WTC11 (cell line): ENCODE measurements at regions not wholly inside any gene's neighbourhood (a gene's known extent, or its start where the extent isn't known, plus 50 kb on each side); places are given as distances from the start of the nearest gene placed in this dataset.
"Not testable (repeated sequence)": the region's sequence is repeated elsewhere in the genome, so short reads cannot be mapped to it uniquely, and the experiment has no call there.

ENCODE experiments used
- ATAC-seq: fragments of 200-7000 bp; cut with Tn5 transposase; 2 replicates; pipeline ENCODE4 v1.10.0; 2021; ENCODE audit warnings: mild to moderate bottlenecking, moderate library complexity
- CTCF ChIA-PET: fragments of 300-600 bp; sonication (Branson Sonifier 250); formaldehyde crosslinking; loops from one replicate; lab custom pipeline; 2021; ENCODE audit warnings: antibody characterized with exemption; lab: Charles Lee
- POLR2A ChIA-PET: fragments of 350-600 bp; sonication (Branson Sonifier 250); formaldehyde crosslinking; loops from one replicate; lab custom pipeline; 2021; ENCODE audit warnings: antibody characterized with exemption; lab: Charles Lee
- DNase-seq: peaks from one replicate; pipeline ENCODE4 v3.0.0; 2021; ENCODE audit warnings: low spot score
- H3K27ac Mint-ChIP-seq: 2 replicates; pipeline ENCODE4 v1.8.0; 2021; ENCODE audit warnings: mixed read lengths
- H3K27me3 Mint-ChIP-seq: 2 replicates; pipeline ENCODE4 v1.8.0; 2021; ENCODE audit warnings: low read depth, mild to moderate bottlenecking, moderate library complexity, mixed read lengths
- H3K36me3 Mint-ChIP-seq: 2 replicates; pipeline ENCODE4 v1.8.0; 2021; ENCODE audit warnings: mixed read lengths
- H3K4me1 Mint-ChIP-seq: 2 replicates; pipeline ENCODE4 v1.8.0; 2022; ENCODE audit warnings: mixed read lengths
- H3K4me3 Mint-ChIP-seq: 2 replicates; pipeline ENCODE4 v1.8.0; 2021; ENCODE audit warnings: mild to moderate bottlenecking, moderate library complexity, mixed read lengths
- H3K9me3 Mint-ChIP-seq: 2 replicates; pipeline ENCODE4 v1.8.0; 2021; ENCODE audit warnings: mixed read lengths
- CREM ChIP-seq: sonication (generic); formaldehyde crosslinking; IDR thresholded peaks from 2 replicates; pipeline ENCODE4 v1.8.1; 2022; ENCODE audit warnings: mild to moderate bottlenecking, missing genetic modification reagents, moderate library complexity
- ELF4 ChIP-seq: sonication (generic); formaldehyde crosslinking; IDR thresholded peaks from 2 replicates; pipeline ENCODE4 v1.8.1; 2022; ENCODE audit warnings: low read depth, mild to moderate bottlenecking, moderate library complexity, missing genetic modification reagents
- FOXK1 ChIP-seq: sonication (generic); formaldehyde crosslinking; IDR thresholded peaks from 2 replicates; pipeline ENCODE4 v1.8.0; 2022; ENCODE audit warnings: mild to moderate bottlenecking, moderate library complexity, missing genetic modification reagents
- FOXP1 ChIP-seq: sonication (generic); formaldehyde crosslinking; IDR thresholded peaks from 2 replicates; pipeline ENCODE4 v1.8.0; 2022; ENCODE audit warnings: missing genetic modification reagents, mild to moderate bottlenecking, moderate library complexity, borderline replicate concordance
- JAZF1 ChIP-seq: fragments of 250-450 bp; sonication (Bioruptor Pico); IDR thresholded peaks from 2 replicates; pipeline ENCODE4 v1.9.0; 2021; ENCODE audit warnings: moderate library complexity, mild to moderate bottlenecking, inconsistent platforms
- NFYB ChIP-seq: sonication (generic); formaldehyde crosslinking; conservative IDR thresholded peaks from 2 replicates; pipeline ENCODE4 v1.8.0; 2022; ENCODE audit warnings: low read depth, missing genetic modification reagents
- NR3C1 ChIP-seq: sonication (generic); formaldehyde crosslinking; conservative IDR thresholded peaks from 2 replicates; pipeline ENCODE4 v1.8.1; 2023; ENCODE audit warnings: low read depth, mild to moderate bottlenecking, missing genetic modification reagents
- SP1 ChIP-seq: sonication (generic); formaldehyde crosslinking; conservative IDR thresholded peaks from 2 replicates; pipeline ENCODE4 v1.8.1; 2022; ENCODE audit warnings: missing genetic modification reagents
- ZNF121 ChIP-seq: sonication (generic); formaldehyde crosslinking; IDR thresholded peaks from 2 replicates; pipeline ENCODE4 v1.8.0; 2023; ENCODE audit warnings: missing genetic modification reagents
- ZNF416 ChIP-seq: fragments of 250-450 bp; sonication (Bioruptor Pico); IDR thresholded peaks from 2 replicates; pipeline ENCODE4 v1.9.0; 2021; ENCODE audit warnings: mild to moderate bottlenecking, inconsistent platforms
- TF ChIP-seq, protein P1 (sequence below): sonication (generic); formaldehyde crosslinking; IDR thresholded peaks from 2 replicates; pipeline ENCODE4 v1.8.1; 2022; ENCODE audit warnings: low read depth, mild to moderate bottlenecking, moderate library complexity, missing genetic modification reagents, borderline replicate concordance
- TF ChIP-seq, protein P2 (sequence below): fragments of 250-450 bp; sonication (Bioruptor Pico); IDR thresholded peaks from 2 replicates; pipeline ENCODE4 v1.9.0; 2021; ENCODE audit warnings: mild to moderate bottlenecking
- TF ChIP-seq, protein P3 (sequence below): fragments of 250-450 bp; sonication (Bioruptor Pico); IDR thresholded peaks from 2 replicates; pipeline ENCODE4 v1.8.0; 2021; ENCODE audit warnings: mild to moderate bottlenecking
- TF ChIP-seq, protein P4 (sequence below): sonication (generic); formaldehyde crosslinking; IDR thresholded peaks from 2 replicates; pipeline ENCODE4 v1.8.0; 2023; ENCODE audit warnings: missing genetic modification reagents
- TF ChIP-seq, protein P5 (sequence below): sonication (generic); formaldehyde crosslinking; IDR thresholded peaks from 2 replicates; pipeline ENCODE4 v1.8.1; 2023; ENCODE audit warnings: mild to moderate bottlenecking, missing genetic modification reagents, moderate library complexity
- TF ChIP-seq, protein P6 (sequence below): sonication (generic); formaldehyde crosslinking; IDR thresholded peaks from 2 replicates; pipeline ENCODE4 v1.8.1; 2023; ENCODE audit warnings: mild to moderate bottlenecking, missing genetic modification reagents, borderline replicate concordance
- TF ChIP-seq, protein P7 (sequence below): fragments of 250-450 bp; sonication (Bioruptor Pico); IDR thresholded peaks from 2 replicates; pipeline ENCODE4 v1.9.0; 2021; ENCODE audit warnings: mild to moderate bottlenecking, borderline replicate concordance
- TF ChIP-seq, protein P8 (sequence below): sonication (generic); formaldehyde crosslinking; IDR thresholded peaks from 2 replicates; pipeline ENCODE4 v1.8.1; 2023; ENCODE audit warnings: mild to moderate bottlenecking, missing genetic modification reagents, moderate library complexity

DNA sequence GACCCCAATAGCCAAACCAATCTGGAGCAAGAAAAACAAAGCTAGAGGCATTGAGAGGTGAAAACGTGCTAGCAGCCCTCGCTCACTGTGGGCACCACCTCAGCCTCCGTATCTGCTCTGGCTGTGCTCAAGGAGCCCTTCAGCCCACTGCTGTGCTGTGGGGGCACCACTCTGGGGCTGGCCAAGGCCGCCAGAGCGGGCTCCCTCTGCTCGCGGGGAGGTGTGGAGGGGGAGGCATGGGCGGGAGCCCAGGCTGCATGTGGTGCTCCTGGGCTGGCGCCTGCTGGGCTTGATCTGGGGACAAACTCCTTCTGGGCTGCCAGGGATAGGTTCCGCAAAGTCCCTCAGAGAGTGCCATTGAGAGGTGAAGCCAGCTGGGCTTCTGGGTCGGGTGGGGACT lies 1002.0 kb downstream of the GATA3 start:
- Mint-ChIP-seq H3K4me1 (no peaks in the 10 kb centered on the region), H3K36me3 (no peaks in the 10 kb centered on the region), H3K4me3 (no peak overlapping the region), H3K9me3 (peaks cover 30% of the 10 kb centered on the region), H3K27me3 (no peaks in the 10 kb centered on the region), H3K27ac (no peak overlapping the region)
- no peak for ATAC-seq
- CTCF ChIA-PET = no interaction called here
- POLR2A ChIA-PET = no interaction called here
- TF ChIP-seq, protein P1, sequence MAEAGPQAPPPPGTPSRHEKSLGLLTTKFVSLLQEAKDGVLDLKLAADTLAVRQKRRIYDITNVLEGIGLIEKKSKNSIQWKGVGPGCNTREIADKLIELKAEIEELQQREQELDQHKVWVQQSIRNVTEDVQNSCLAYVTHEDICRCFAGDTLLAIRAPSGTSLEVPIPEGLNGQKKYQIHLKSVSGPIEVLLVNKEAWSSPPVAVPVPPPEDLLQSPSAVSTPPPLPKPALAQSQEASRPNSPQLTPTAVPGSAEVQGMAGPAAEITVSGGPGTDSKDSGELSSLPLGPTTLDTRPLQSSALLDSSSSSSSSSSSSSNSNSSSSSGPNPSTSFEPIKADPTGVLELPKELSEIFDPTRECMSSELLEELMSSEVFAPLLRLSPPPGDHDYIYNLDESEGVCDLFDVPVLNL (CRISPR knock-in tag) = no peak
- TF ChIP-seq, protein P2, sequence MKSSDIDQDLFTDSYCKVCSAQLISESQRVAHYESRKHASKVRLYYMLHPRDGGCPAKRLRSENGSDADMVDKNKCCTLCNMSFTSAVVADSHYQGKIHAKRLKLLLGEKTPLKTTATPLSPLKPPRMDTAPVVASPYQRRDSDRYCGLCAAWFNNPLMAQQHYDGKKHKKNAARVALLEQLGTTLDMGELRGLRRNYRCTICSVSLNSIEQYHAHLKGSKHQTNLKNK (CRISPR knock-in tag) = no peak
- TF ChIP-seq, protein P3, sequence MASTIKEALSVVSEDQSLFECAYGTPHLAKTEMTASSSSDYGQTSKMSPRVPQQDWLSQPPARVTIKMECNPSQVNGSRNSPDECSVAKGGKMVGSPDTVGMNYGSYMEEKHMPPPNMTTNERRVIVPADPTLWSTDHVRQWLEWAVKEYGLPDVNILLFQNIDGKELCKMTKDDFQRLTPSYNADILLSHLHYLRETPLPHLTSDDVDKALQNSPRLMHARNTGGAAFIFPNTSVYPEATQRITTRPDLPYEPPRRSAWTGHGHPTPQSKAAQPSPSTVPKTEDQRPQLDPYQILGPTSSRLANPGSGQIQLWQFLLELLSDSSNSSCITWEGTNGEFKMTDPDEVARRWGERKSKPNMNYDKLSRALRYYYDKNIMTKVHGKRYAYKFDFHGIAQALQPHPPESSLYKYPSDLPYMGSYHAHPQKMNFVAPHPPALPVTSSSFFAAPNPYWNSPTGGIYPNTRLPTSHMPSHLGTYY = no peak
- no peak for TF ChIP-seq CREM
- TF ChIP-seq, protein P4, sequence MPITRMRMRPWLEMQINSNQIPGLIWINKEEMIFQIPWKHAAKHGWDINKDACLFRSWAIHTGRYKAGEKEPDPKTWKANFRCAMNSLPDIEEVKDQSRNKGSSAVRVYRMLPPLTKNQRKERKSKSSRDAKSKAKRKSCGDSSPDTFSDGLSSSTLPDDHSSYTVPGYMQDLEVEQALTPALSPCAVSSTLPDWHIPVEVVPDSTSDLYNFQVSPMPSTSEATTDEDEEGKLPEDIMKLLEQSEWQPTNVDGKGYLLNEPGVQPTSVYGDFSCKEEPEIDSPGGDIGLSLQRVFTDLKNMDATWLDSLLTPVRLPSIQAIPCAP (CRISPR knock-in tag) = no peak
- TF ChIP-seq ZNF416 (CRISPR knock-in tag) = no peak
- TF ChIP-seq NFYB (CRISPR knock-in tag) = no peak
- no peak for TF ChIP-seq NR3C1 (CRISPR knock-in tag)
- no peak for TF ChIP-seq JAZF1 (CRISPR knock-in tag)
- TF ChIP-seq, protein P5, sequence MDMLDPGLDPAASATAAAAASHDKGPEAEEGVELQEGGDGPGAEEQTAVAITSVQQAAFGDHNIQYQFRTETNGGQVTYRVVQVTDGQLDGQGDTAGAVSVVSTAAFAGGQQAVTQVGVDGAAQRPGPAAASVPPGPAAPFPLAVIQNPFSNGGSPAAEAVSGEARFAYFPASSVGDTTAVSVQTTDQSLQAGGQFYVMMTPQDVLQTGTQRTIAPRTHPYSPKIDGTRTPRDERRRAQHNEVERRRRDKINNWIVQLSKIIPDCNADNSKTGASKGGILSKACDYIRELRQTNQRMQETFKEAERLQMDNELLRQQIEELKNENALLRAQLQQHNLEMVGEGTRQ (CRISPR knock-in tag) = no peak
- TF ChIP-seq, protein P6, sequence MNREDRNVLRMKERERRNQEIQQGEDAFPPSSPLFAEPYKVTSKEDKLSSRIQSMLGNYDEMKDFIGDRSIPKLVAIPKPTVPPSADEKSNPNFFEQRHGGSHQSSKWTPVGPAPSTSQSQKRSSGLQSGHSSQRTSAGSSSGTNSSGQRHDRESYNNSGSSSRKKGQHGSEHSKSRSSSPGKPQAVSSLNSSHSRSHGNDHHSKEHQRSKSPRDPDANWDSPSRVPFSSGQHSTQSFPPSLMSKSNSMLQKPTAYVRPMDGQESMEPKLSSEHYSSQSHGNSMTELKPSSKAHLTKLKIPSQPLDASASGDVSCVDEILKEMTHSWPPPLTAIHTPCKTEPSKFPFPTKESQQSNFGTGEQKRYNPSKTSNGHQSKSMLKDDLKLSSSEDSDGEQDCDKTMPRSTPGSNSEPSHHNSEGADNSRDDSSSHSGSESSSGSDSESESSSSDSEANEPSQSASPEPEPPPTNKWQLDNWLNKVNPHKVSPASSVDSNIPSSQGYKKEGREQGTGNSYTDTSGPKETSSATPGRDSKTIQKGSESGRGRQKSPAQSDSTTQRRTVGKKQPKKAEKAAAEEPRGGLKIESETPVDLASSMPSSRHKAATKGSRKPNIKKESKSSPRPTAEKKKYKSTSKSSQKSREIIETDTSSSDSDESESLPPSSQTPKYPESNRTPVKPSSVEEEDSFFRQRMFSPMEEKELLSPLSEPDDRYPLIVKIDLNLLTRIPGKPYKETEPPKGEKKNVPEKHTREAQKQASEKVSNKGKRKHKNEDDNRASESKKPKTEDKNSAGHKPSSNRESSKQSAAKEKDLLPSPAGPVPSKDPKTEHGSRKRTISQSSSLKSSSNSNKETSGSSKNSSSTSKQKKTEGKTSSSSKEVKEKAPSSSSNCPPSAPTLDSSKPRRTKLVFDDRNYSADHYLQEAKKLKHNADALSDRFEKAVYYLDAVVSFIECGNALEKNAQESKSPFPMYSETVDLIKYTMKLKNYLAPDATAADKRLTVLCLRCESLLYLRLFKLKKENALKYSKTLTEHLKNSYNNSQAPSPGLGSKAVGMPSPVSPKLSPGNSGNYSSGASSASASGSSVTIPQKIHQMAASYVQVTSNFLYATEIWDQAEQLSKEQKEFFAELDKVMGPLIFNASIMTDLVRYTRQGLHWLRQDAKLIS (CRISPR knock-in tag) = no peak
- no peak for TF ChIP-seq FOXK1 (CRISPR knock-in tag)
- TF ChIP-seq, protein P7, sequence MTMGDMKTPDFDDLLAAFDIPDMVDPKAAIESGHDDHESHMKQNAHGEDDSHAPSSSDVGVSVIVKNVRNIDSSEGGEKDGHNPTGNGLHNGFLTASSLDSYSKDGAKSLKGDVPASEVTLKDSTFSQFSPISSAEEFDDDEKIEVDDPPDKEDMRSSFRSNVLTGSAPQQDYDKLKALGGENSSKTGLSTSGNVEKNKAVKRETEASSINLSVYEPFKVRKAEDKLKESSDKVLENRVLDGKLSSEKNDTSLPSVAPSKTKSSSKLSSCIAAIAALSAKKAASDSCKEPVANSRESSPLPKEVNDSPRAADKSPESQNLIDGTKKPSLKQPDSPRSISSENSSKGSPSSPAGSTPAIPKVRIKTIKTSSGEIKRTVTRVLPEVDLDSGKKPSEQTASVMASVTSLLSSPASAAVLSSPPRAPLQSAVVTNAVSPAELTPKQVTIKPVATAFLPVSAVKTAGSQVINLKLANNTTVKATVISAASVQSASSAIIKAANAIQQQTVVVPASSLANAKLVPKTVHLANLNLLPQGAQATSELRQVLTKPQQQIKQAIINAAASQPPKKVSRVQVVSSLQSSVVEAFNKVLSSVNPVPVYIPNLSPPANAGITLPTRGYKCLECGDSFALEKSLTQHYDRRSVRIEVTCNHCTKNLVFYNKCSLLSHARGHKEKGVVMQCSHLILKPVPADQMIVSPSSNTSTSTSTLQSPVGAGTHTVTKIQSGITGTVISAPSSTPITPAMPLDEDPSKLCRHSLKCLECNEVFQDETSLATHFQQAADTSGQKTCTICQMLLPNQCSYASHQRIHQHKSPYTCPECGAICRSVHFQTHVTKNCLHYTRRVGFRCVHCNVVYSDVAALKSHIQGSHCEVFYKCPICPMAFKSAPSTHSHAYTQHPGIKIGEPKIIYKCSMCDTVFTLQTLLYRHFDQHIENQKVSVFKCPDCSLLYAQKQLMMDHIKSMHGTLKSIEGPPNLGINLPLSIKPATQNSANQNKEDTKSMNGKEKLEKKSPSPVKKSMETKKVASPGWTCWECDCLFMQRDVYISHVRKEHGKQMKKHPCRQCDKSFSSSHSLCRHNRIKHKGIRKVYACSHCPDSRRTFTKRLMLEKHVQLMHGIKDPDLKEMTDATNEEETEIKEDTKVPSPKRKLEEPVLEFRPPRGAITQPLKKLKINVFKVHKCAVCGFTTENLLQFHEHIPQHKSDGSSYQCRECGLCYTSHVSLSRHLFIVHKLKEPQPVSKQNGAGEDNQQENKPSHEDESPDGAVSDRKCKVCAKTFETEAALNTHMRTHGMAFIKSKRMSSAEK (CRISPR knock-in tag) = no peak
- TF ChIP-seq ELF4 = no peak
- no peak for TF ChIP-seq FOXP1 (CRISPR knock-in tag)
- TF ChIP-seq, protein P8, sequence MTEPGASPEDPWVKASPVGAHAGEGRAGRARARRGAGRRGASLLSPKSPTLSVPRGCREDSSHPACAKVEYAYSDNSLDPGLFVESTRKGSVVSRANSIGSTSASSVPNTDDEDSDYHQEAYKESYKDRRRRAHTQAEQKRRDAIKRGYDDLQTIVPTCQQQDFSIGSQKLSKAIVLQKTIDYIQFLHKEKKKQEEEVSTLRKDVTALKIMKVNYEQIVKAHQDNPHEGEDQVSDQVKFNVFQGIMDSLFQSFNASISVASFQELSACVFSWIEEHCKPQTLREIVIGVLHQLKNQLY = no peak
- no peak for TF ChIP-seq SP1 (CRISPR knock-in tag)
- TF ChIP-seq ZNF121 = no peak
- no peak for DNase-seq

DNA sequence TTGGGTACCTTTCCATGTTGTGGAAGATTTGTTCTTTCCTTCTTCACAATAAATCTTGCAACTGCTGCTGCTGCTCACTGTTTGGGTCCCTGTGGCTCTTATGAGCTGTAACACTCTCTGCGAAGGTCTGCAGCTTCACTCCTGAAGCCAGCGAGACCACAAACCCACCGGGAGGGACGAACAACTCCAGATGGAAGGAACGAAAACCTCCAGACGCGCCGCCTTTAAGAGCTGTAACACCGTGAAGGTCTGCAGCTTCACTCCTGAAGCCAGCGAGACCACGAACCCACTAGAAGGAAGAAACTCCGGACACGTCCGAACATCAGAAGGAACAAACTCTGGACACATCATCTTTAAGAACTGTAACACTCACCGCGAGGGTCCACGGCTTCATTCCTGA lies 1002.8 kb downstream of the GATA3 start:
- not testable (repeated sequence) for H3K27ac Mint-ChIP-seq, H3K4me1 Mint-ChIP-seq

More for the DNA sequence above, 1002.8 kb downstream of the GATA3 start:
- POLR2A ChIA-PET, CTCF ChIA-PET, H3K36me3 Mint-ChIP-seq, DNase-seq, H3K4me3 Mint-ChIP-seq, H3K27me3 Mint-ChIP-seq, ATAC-seq: not testable (repeated sequence)
- peaks cover 30% of the 10 kb centered on the region for H3K9me3 Mint-ChIP-seq
